ENCODE measurements at regions not wholly inside any gene's neighbourhood (a gene's known extent, or its start where the extent isn't known, plus 50 kb on each side); places are given as distances from the start of the nearest gene placed in this dataset.
A peak's percentile ranks its signal among the peaks of the same experiment; 100 is the strongest.

DNA sequence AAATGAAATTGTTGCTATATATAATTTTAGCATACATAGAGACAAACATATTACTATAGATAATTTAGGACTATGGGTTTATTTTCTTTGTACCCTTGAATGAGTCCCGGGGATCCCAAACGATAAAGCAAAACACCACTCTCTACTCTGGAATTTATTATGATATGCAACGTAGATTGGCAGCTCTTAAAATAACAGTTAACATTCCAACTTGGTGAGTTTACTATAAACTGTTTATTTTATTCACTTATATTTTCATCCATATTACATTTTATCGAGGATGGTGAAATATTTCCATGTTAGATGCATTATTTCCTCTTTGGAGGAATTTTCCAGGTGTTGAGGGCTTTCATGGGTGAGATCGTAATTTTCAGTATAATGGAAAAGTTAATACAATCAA lies 138.7 kb upstream of the DGKB start:
- no peak overlapping the region for H3K4me3 ChIP-seq (ENCODE audit: control insufficient read depth, low read depth, low read length)
- no peak for DNase-seq (ENCODE audit: low read depth)
- TF ChIP-seq CTCF (conservative IDR thresholded peaks at IDR 0.05; ENCODE audit: control insufficient read depth, insufficient read depth, low read depth, low read length): no peak

GRCh38 chr7:15035814-15036213 lies 133.3 kb upstream of the DGKB start:
- no peak overlapping the region for H3K4me3 ChIP-seq (ENCODE audit: control insufficient read depth, low read depth, low read length)
- no peak for TF ChIP-seq CTCF (conservative IDR thresholded peaks at IDR 0.05; ENCODE audit: control insufficient read depth, insufficient read depth, low read depth, low read length)
- no peak for DNase-seq (ENCODE audit: low read depth)

- H3K4me3 ChIP-seq (ENCODE audit: control insufficient read depth, low read depth, low read length): no peak overlapping the region
- TF ChIP-seq CTCF (conservative IDR thresholded peaks at IDR 0.05; ENCODE audit: control insufficient read depth, insufficient read depth, low read depth, low read length): no peak
- no peak for DNase-seq (ENCODE audit: low read depth)
Measured at GRCh38 chr7:15033039-15033438, 130.5 kb upstream of the DGKB start.

DNA sequence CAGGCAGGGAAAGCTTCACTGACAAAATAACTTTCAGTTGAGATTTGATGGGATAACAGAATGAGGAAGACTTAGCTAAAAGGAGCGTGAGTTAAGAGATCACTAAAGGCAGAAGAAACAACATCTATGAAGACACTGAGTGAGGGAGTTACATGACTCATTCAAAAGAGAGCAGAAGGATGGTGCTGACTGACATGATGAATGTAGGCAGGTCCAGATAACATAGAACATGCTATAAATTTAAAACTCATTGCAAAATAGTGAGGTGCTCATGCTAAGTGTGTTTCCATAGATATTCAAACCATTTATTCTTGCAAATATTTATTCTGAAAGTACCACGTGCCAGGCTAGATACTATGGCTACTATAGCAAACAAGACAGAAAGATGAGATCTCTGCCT lies 116.4 kb upstream of the DGKB start:
- no peak for TF ChIP-seq CTCF (conservative IDR thresholded peaks at IDR 0.05; ENCODE audit: control insufficient read depth, insufficient read depth, low read depth, low read length)
- no peak overlapping the region for H3K4me3 ChIP-seq (ENCODE audit: control insufficient read depth, low read depth, low read length)
- DNase-seq (ENCODE audit: low read depth): no peak

GRCh38 chr7:15016766-15017165 lies 114.2 kb upstream of the DGKB start:
- no peak for TF ChIP-seq CTCF (conservative IDR thresholded peaks at IDR 0.05; ENCODE audit: control insufficient read depth, insufficient read depth, low read depth, low read length)
- DNase-seq (ENCODE audit: low read depth): no peak
- H3K4me3 ChIP-seq (ENCODE audit: control insufficient read depth, low read depth, low read length): no peak overlapping the region

GRCh38 chr7:15016315-15016667 lies 113.7 kb upstream of the DGKB start:
- no peak overlapping the region for H3K4me3 ChIP-seq (ENCODE audit: control insufficient read depth, low read depth, low read length)
- TF ChIP-seq CTCF (conservative IDR thresholded peaks at IDR 0.05; ENCODE audit: control insufficient read depth, insufficient read depth, low read depth, low read length): no peak
- no peak for DNase-seq (ENCODE audit: low read depth)

GRCh38 chr7:15015545-15016314 lies 113.2 kb upstream of the DGKB start:
- H3K4me3 ChIP-seq (ENCODE audit: control insufficient read depth, low read depth, low read length): no peak overlapping the region
- peak; percentile 66 for TF ChIP-seq CTCF (conservative IDR thresholded peaks at IDR 0.05; ENCODE audit: control insufficient read depth, insufficient read depth, low read depth, low read length)
- peak; percentile 78 for DNase-seq (ENCODE audit: low read depth)
